ENCODE measurements at regions not wholly inside any gene's neighbourhood (a gene's known extent, or its start where the extent isn't known, plus 50 kb on each side); places are given as distances from the start of the nearest gene placed in this dataset.

GRCh38 chr11:113634940-113635575 lies 71.0 kb downstream of the TMPRSS5 start:
- Histone ChIP-seq H3K4me1 (no peaks in the 10 kb centered on the region), H3K4me3 (no peak overlapping the region), H3K9me3 (no peaks in the 10 kb centered on the region), H3K36me3 (no peaks in the 10 kb centered on the region), H3K27ac (no peak overlapping the region), H3K27me3 (no peaks in the 10 kb centered on the region)
- intact Hi-C loops (cut with DNase I) = no loop called here
- no peak for TF ChIP-seq CTCF (IDR thresholded peaks at IDR 0.05)
- DNase-seq = no peak
- no peak for ATAC-seq

GRCh38 chr11:113632981-113633380 lies 73.1 kb downstream of the TMPRSS5 start:
- ATAC-seq = no peak

GRCh38 chr11:113629562-113629961 lies 76.5 kb downstream of the TMPRSS5 start:
- DNase-seq (no peak), ATAC-seq (no peak)
- TF ChIP-seq CTCF (IDR thresholded peaks at IDR 0.05) = no peak
- intact Hi-C loops (cut with DNase I) = no loop called here
- no peaks in the 10 kb centered on the region for H3K4me1 ChIP-seq
- no peaks in the 10 kb centered on the region for H3K9me3 ChIP-seq
- H3K27ac ChIP-seq = no peak overlapping the region
- no peaks in the 10 kb centered on the region for H3K36me3 ChIP-seq
- no peak overlapping the region for H3K4me3 ChIP-seq
- H3K27me3 ChIP-seq = no peaks in the 10 kb centered on the region

More at GRCh38 chr11:113632981-113633380, 73.1 kb downstream of the TMPRSS5 start:
- Histone ChIP-seq H3K27me3 (no peaks in the 10 kb centered on the region), H3K4me1 (no peaks in the 10 kb centered on the region), H3K27ac (no peak overlapping the region), H3K4me3 (no peak overlapping the region), H3K36me3 (no peaks in the 10 kb centered on the region), H3K9me3 (no peaks in the 10 kb centered on the region)
- TF ChIP-seq CTCF (IDR thresholded peaks at IDR 0.05) = no peak
- intact Hi-C loops (cut with DNase I) = no loop called here
- DNase-seq = no peak

GRCh38 chr11:113628912-113629311 lies 77.2 kb downstream of the TMPRSS5 start:
- DNase-seq (no peak), ATAC-seq (no peak)
- Histone ChIP-seq H3K27ac (no peak overlapping the region), H3K36me3 (no peaks in the 10 kb centered on the region), H3K27me3 (no peaks in the 10 kb centered on the region), H3K9me3 (no peaks in the 10 kb centered on the region), H3K4me1 (no peaks in the 10 kb centered on the region), H3K4me3 (no peak overlapping the region)
- intact Hi-C loops (cut with DNase I) = no loop called here
- TF ChIP-seq CTCF (IDR thresholded peaks at IDR 0.05) = no peak

GRCh38 chr11:113627946-113628345 lies 78.2 kb downstream of the TMPRSS5 start:
- intact Hi-C loops (cut with DNase I) = no loop called here
- Histone ChIP-seq H3K36me3 (no peaks in the 10 kb centered on the region), H3K4me1 (no peaks in the 10 kb centered on the region), H3K27me3 (no peaks in the 10 kb centered on the region), H3K4me3 (no peak overlapping the region), H3K9me3 (no peaks in the 10 kb centered on the region), H3K27ac (no peak overlapping the region)
- no peak for TF ChIP-seq CTCF (IDR thresholded peaks at IDR 0.05)
- DNase-seq (no peak), ATAC-seq (no peak)

- Histone ChIP-seq H3K27me3 (no peaks in the 10 kb centered on the region), H3K27ac (no peak overlapping the region), H3K36me3 (no peaks in the 10 kb centered on the region), H3K9me3 (no peaks in the 10 kb centered on the region), H3K4me3 (no peak overlapping the region), H3K4me1 (no peaks in the 10 kb centered on the region)
- TF ChIP-seq CTCF (IDR thresholded peaks at IDR 0.05) = no peak
- DNase-seq (no peak), ATAC-seq (no peak)
- intact Hi-C loops (cut with DNase I) = no loop called here
These were observed 78.8 kb downstream of the TMPRSS5 start for GRCh38 chr11:113627297-113627696.

Measured in upper lobe of right lung (tissue), 1 donor.